ENCODE measurements at regions not wholly inside any gene's neighbourhood (a gene's known extent, or its start where the extent isn't known, plus 50 kb on each side); places are given as distances from the start of the nearest gene placed in this dataset.

DNA sequence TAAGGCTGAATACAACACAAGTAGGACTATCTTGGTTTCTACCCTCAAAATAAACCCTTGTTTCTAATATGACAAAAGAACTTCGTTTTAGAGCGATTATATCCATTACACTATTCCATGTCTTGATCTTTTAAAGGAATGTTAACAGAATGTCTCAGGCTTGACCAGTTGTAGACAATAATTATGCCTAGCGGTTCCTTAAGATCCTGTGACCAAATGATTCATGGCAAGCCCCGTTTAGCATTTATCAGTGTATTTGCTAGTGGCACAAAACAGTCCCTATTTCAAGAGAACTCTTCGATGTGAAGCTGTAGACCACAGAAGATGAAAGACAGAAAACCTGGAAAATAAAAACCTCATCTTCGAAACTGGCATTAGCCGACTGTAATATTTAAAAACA is 200.9 kb upstream of the SOX9 start:
- BruUV-seq (replicated peaks), result no TSS peak
- CTCF ChIA-PET, result no interaction called here

DNA sequence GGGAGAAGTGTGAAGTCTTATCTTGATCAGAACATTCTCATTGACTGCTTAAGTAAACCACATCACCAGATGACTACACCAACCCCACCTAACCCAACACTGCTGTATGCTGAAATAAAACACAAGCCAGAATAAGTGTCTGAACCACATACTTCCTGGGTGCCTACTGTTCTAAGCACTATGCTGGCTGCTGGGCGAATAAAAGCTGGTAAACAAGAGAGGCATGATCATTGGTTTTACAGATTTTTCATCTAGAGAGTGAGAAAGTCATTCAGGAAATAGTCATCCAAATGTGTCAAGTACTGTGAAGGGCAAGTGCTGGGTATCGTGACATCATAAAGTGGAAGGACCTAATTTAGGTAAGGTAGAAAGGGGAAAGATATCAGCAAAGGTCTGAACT is 199.0 kb upstream of the SOX9 start:
- FAIRE-seq (no peak), DNase-seq (ENCODE audit: low read depth, low spot score) (no peak)
- Histone ChIP-seq H3K4me1 (ENCODE audit: control insufficient read depth, extremely low read depth, insufficient read depth, low read length) (no peaks in the 10 kb centered on the region), H3K4me3 (replicated peaks in 1 of 3; ENCODE audit: insufficient read depth in 1 of 3, low read depth in 1 of 3, low read length in 3 of 3) (no peak overlapping the region), H3K4me2 (ENCODE audit: insufficient read depth, low read length) (no peak overlapping the region), H3K27ac (ENCODE audit: insufficient read depth, low read depth, low read length) (no peak overlapping the region), H3K9me3 (replicated peaks; ENCODE audit: control insufficient read depth, insufficient read depth, low read length) (peaks cover 7% of the 10 kb centered on the region), H4K20me1 (replicated peaks; ENCODE audit: control insufficient read depth, extremely low read depth, insufficient read depth, low read length) (no peaks in the 10 kb centered on the region), H2AFZ (ENCODE audit: low read depth, low read length) (no peak overlapping the region), H3K27me3 (ENCODE audit: control insufficient read depth in 2 of 2, insufficient read depth in 2 of 2, low read length in 2 of 2) (no peaks in the 10 kb centered on the region), H3K36me3 (ENCODE audit: control insufficient read depth in 2 of 2, extremely low read depth in 1 of 2, insufficient read depth in 2 of 2, low read length in 2 of 2) (no peaks in the 10 kb centered on the region), H3K9ac (replicated peaks; ENCODE audit: extremely low read depth, insufficient read depth, low read length) (no peak overlapping the region), H3K9me1 (replicated peaks; ENCODE audit: control insufficient read depth, extremely low read depth, insufficient read depth, low read length) (no peaks in the 10 kb centered on the region), H3K79me2 (ENCODE audit: control insufficient read depth, insufficient read depth, low read length) (no peaks in the 10 kb centered on the region)
- POLR2A ChIA-PET, result no interaction called here
- dilution Hi-C loops (cut with MboI; ENCODE audit: extremely low pct_ligation_motif_present, low sequenced_read_pairs) (no loop called here), intact Hi-C loops (cut with micrococcal nuclease) (no loop called here)
- BruUV-seq (replicated peaks), result no TSS peak
- CTCF ChIA-PET, result no interaction called here
- no peak for TF ChIP-seq EZH2 (IDR thresholded peaks at IDR 0.05; ENCODE audit: borderline replicate concordance, low read depth, low read length, severe bottlenecking)
- no peak for TF ChIP-seq GATA2 (IDR thresholded peaks at IDR 0.05; ENCODE audit: insufficient read depth, insufficient read length, low read depth, low read length)
- TF ChIP-seq POLR2A (IDR thresholded peaks at IDR 0.05; ENCODE audit: low read depth, low read length), result no peak
- TF ChIP-seq JUN (IDR thresholded peaks at IDR 0.05; ENCODE audit: borderline replicate concordance, insufficient read depth, insufficient read length, low read depth), result no peak
- TF ChIP-seq MAX (IDR thresholded peaks at IDR 0.05; ENCODE audit: insufficient read depth, insufficient read length), result no peak
- TF ChIP-seq MYC (IDR thresholded peaks at IDR 0.05; ENCODE audit: low read depth, low read length), result no peak

More for the DNA sequence above, 200.9 kb upstream of the SOX9 start:
- H3K9ac ChIP-seq (replicated peaks; ENCODE audit: extremely low read depth, insufficient read depth, low read length), result no peak overlapping the region
- H3K27me3 ChIP-seq (ENCODE audit: control insufficient read depth in 2 of 2, insufficient read depth in 2 of 2, low read length in 2 of 2), result no peaks in the 10 kb centered on the region
- no peaks in the 10 kb centered on the region for H4K20me1 ChIP-seq (replicated peaks; ENCODE audit: control insufficient read depth, extremely low read depth, insufficient read depth, low read length)
- H3K79me2 ChIP-seq (ENCODE audit: control insufficient read depth, insufficient read depth, low read length), result no peaks in the 10 kb centered on the region
- FAIRE-seq, result no peak
- H3K4me3 ChIP-seq (replicated peaks in 1 of 3; ENCODE audit: insufficient read depth in 1 of 3, low read depth in 1 of 3, low read length in 3 of 3), result no peak overlapping the region
- POLR2A ChIA-PET, result no interaction called here
- peaks cover 7% of the 10 kb centered on the region for H3K9me3 ChIP-seq (replicated peaks; ENCODE audit: control insufficient read depth, insufficient read depth, low read length)
- no peak overlapping the region for H3K4me2 ChIP-seq (ENCODE audit: insufficient read depth, low read length)
- intact Hi-C loops (cut with micrococcal nuclease), result no loop called here
- dilution Hi-C loops (cut with MboI; ENCODE audit: extremely low pct_ligation_motif_present, low sequenced_read_pairs), result no loop called here
- TF ChIP-seq POLR2A (IDR thresholded peaks at IDR 0.05; ENCODE audit: low read depth, low read length) (no peak), MAX (IDR thresholded peaks at IDR 0.05; ENCODE audit: insufficient read depth, insufficient read length) (no peak)
- no peak for DNase-seq (ENCODE audit: low read depth, low spot score)
- H3K4me1 ChIP-seq (ENCODE audit: control insufficient read depth, extremely low read depth, insufficient read depth, low read length), result no peaks in the 10 kb centered on the region
- no peak overlapping the region for H3K27ac ChIP-seq (ENCODE audit: insufficient read depth, low read depth, low read length)
- H3K9me1 ChIP-seq (replicated peaks; ENCODE audit: control insufficient read depth, extremely low read depth, insufficient read depth, low read length), result no peaks in the 10 kb centered on the region
- H3K36me3 ChIP-seq (ENCODE audit: control insufficient read depth in 2 of 2, extremely low read depth in 1 of 2, insufficient read depth in 2 of 2, low read length in 2 of 2), result no peaks in the 10 kb centered on the region
- H2AFZ ChIP-seq (ENCODE audit: low read depth, low read length), result no peak overlapping the region

Data from endothelial cell of umbilical vein (primary cell).